Mesenteric fat pad (tissue), 1 donor: ENCODE measurements at regions not wholly inside any gene's neighbourhood (a gene's known extent, or its start where the extent isn't known, plus 50 kb on each side); places are given as distances from the start of the nearest gene placed in this dataset.
"Not testable (repeated sequence)": the region's sequence is repeated elsewhere in the genome, so short reads cannot be mapped to it uniquely, and the experiment has no call there.

Experiments
- DNase-seq: peaks from one replicate; pipeline ENCODE4 v3.0.0-alpha.2; 2020; ENCODE audit warnings: low spot score
- donor health status: DM: yes; HTN: yes; CAD: no.

DNA sequence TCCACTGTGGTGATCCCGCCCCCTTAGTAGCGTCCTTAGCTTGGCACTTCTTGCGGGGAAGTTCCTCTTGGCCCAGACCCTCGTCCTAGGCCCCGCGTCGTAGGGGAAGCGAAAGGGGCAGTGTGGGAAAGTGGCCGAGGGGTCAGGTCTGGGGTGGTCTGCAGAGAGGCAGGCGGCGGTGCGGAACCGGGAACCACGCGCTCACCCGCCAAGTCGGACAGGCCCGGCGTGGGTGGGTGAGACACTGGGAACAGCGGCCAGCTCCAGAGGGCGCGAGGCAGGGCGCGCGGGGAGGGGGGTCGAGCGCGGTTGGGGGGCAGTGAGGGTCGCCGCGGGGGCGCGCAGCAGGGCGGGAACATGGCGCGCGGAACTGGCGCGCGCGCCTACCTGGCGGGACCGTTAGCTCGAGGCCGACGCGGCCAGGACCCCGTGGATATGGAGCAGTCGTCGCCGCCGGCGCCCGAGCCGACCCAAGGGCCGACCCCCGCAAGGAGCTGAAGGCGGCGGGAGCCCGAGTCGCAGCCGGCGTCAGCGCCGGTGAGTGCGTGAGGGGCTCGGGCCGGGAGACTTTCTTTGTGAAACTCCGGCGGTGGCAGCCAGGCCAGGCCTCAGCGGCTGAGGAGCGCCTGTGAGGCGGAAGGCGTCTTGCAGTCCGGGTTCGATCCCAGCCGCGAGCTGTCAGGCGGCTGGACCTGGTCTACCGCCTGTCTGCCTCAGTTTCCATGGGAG lies 2896.7 kb upstream of the TEKT4 start:
- DNase-seq = peak; percentile 87

DNA sequence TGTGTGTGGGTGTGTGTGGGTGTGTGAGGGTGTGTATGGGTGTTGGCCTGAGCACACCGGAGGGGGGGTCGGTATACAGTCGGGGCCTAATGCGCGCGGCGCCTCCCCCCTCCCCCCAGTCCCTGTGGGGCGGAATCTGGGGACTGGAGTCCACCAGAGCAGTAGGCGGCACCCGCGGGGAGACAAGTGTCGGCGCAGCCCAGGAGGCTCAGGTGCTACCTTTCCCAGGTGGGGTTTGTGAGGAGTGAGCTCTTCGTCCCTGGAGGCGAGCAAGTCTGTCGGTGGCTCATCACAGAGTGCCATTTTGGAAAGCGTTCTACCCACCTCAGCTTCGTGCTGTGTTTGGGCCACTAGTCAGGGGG lies 2896.1 kb upstream of the TEKT4 start:
- no peak for DNase-seq

DNA sequence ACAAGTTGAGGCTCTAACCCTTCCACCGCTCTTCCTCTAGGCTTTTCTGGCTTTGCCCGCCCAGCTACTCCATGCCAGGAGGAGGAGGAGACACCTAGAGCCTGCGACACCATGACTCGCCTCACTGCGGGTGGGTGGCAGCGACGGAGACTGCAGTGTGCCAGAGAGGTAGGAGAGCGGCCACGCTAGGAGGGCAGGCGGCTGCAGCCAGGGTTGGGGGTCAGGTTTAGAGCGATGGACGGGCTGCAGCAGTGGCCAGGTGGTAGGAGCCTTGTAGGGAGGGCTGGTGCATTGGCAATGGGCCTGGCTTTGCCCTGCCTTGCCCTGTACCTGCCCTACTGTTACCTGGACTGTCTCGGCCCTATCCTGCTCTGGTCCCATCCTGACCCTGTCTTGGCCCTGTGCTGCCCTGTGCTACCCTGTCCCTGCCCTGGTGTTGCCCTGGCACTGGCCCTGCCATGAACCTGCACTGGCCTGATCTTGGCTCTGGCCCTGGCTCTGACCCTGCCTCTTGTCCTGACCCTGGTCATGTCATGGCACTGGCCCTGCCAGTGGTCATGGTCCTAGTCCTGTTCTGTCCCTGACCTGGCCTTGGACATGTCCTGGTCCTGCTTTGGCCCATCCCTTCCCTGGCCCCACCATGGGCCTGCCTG lies 2890.1 kb upstream of the TEKT4 start:
- DNase-seq = peak; percentile 84

DNA sequence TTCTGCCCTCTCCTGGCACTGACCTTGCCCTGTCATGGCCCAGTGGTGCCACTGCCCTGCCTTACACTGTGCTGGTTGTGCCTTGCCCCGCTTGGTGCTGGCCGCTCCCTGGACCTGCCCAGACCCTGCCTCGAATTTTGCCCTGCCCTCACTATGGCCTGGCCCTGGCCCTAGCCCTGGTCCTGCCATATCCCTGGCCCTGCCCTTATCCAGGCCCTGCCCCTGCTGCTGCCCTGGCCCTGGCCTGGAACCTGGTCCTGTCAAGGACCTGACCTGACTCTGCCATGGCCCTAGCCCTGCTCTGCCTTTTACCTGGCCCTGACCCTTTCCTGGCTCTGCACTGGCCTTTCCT lies 2889.6 kb upstream of the TEKT4 start:
- DNase-seq = not testable (repeated sequence)

DNA sequence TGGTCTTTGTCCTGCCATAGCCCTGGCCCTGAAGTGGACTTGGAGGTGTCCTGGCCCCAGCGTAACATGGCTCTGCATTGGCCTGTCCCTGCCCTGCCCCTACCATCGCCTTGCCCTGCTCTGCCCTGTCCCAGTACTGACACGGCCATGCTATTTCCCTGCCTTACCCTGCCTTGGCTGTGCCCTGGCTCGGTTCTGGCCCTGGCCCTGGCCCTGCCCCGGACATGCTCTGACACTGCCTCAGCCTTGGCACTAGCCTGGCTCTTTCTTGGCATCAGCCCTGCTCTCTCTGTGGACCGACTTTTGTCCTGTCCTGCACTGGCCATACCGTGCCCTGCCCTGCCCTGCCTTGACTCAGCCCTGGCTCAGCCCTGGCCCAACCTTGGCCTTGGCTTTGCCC lies 2889.0 kb upstream of the TEKT4 start:
- not testable (repeated sequence) for DNase-seq

DNA sequence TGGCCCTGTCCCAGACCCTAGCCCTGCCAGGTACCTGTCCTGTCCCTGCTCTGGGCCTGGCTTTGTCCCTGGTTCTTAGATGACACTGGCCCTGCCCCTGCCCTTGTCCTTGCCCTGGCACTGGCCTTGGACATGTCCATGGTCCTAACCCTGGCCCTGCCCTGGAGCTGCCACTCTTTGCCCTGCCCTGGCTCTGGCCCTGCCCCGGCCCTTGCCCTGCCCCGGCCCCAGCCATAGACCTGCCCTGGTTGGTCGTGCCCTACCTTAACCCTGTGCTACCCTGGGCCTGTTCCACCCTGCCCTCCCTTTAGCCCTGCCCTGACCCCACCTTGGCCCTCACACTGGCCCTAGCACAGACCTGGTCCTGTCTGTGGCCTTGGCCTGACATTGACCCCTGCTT lies 2888.0 kb upstream of the TEKT4 start:
- DNase-seq = not testable (repeated sequence)

DNA sequence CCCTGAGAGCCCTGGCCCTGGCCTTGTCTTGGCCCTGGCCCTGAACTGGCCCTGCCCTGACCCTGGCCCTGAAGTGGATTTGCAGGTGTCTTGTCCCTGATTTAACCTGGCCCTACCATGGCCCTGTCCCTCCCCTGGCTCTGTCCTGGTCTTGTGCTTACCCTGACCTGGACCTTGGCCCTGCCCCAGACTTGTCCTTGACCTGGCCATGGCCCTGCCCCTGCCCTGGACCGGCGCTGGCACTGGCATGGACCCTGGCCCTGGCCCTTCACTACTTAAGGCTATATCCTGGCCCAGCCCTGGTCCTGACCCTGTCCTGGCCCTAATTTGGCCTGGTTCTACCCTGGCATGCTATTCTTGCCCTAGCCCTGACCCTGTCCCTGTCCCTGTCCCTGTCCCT lies 2887.5 kb upstream of the TEKT4 start:
- not testable (repeated sequence) for DNase-seq

DNA sequence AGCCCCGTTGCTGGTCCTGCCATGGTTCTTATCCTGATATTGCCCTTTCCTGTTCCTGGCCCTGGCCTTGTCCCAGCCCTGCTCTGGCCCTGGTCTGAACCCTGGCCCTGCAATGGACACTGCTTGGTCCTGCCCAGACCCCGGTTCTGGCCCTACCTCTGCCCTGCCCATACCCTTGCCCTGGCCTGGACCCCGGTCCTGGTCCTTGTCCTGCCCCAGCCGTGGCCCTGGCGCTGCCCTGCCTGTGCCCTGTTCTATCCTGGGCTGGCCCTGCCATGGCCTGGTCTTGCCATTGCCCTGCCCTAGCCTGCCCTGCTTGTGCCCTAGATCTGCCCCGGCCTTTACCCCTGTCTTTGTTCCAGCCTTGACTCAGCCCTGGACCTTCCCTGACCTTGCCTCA lies 2887.1 kb upstream of the TEKT4 start:
- DNase-seq = not testable (repeated sequence)

DNA sequence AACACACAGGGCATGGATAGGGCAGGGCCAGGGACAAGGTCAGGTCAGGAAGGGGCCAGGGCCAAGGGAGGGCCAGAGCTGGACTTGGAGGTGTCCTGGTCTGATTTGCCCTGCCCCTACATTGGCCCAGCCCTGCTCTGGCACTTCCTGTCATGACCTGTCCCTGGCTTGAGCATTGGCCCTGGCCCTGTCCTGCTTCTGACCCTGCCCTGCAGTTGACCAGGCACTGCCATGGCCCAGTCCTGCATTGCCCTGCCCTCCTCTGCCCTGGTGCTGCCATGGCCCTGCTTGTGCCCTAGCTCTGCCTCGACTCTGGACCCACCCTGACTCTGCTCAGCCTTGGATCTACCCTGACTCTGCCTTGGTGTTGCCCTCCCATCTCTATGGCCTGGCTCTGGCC lies 2885.7 kb upstream of the TEKT4 start:
- DNase-seq = not testable (repeated sequence)

DNA sequence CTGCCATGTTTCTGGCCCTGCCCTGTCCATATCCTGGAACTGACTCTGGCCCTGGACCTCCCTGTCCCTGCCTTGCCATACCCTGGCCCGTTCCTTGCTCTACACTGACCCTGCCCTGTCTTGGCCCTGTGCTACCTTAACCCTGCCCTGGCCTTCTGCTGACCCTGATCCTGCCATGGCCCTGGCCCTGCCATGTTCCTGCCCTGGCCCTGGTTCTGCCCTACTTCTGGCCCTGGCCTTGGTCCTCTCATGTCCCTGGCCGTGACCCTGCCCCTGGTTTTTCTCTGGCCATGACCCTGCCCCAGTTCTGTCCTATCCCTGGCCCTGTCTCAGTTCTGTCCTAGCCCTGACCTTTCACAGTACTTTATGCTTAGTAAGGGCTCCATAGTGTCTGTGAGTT lies 2884.3 kb upstream of the TEKT4 start:
- DNase-seq = not testable (repeated sequence)

DNA sequence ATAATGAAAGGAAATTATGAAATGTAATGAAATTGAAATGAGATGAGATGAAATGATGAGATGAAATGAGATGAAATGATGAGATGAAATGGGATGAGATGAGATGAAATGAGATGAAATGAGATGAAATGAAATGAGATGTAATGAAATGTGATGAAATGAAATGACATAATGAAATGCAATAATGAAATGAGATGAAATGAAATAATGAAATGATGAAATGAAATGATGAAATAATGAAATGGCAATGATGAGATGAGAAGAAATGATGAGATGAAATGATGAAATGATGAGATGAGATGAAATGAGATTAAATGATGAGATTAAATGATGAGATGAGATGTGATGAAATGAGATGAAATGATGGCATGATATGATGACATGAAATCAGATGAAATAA lies 2882.5 kb upstream of the TEKT4 start:
- not testable (repeated sequence) for DNase-seq

DNA sequence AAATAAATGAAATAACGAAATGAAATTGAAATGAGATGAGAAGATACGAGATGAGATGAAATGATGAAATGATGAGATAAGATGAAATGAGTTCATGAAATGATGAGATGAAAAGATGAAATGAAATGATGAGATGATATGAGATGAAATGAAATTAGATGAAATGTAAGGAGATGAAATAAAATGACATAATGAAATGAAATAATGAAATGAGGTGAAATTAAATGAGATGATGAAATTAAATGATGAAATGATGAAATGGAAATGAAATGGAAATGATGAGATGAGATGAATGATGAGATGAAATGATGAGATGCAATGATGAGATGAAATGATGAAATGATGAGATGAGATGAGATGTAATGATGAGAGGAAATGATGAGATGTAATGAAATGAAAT lies 2881.4 kb upstream of the TEKT4 start:
- not testable (repeated sequence) for DNase-seq

DNA sequence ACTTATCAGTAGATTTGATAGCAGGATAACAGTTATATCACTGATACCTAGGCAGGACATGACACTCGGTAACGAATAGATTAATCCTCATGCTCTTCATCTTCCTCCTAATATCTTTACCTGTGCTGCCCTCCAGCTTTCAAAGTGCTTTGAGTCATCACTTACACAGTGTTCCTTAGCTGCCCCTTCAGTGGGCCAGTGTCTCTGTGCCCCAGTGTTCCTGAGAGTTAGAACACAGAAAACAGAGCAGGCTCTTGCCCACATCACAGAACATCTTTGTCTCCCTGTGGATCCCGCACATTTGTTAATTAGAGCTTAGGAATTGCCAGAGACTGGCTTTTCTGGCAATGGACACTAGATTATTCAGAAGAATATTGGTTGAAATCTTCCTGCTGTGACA lies 2864.7 kb upstream of the TEKT4 start:
- not testable (repeated sequence) for DNase-seq
